ENCODE measurements at regions not wholly inside any gene's neighbourhood (a gene's known extent, or its start where the extent isn't known, plus 50 kb on each side); places are given as distances from the start of the nearest gene placed in this dataset.
"Not testable (repeated sequence)": the region's sequence is repeated elsewhere in the genome, so short reads cannot be mapped to it uniquely, and the experiment has no call there.

GRCh38 chr3:177353879-177354278, 156.6 kb upstream of the TBL1XR1 start:
- H3K27me3 Mint-ChIP-seq; H3K9me3 Mint-ChIP-seq (ENCODE audit: low read depth); H3K36me3 Mint-ChIP-seq; H3K27ac Mint-ChIP-seq; H3K4me3 Mint-ChIP-seq: not testable (repeated sequence)
- H3K4me1 Mint-ChIP-seq (ENCODE audit: low read depth): peaks cover 61% of the 10 kb centered on the region

GRCh38 chr3:177354466-177354865, 157.2 kb upstream of the TBL1XR1 start:
- H3K36me3 Mint-ChIP-seq: no peaks in the 10 kb centered on the region
- H3K4me3 Mint-ChIP-seq: no peak overlapping the region
- peaks cover 62% of the 10 kb centered on the region for H3K4me1 Mint-ChIP-seq (ENCODE audit: low read depth)
- no peak overlapping the region for H3K27ac Mint-ChIP-seq
- H3K27me3 Mint-ChIP-seq: no peaks in the 10 kb centered on the region
- no peaks in the 10 kb centered on the region for H3K9me3 Mint-ChIP-seq (ENCODE audit: low read depth)

- Mint-ChIP-seq H3K4me1 (ENCODE audit: low read depth) (peaks cover 67% of the 10 kb centered on the region), H3K27ac (peak overlapping the region; percentile 74), H3K36me3 (no peaks in the 10 kb centered on the region), H3K4me3 (no peak overlapping the region), H3K27me3 (no peaks in the 10 kb centered on the region), H3K9me3 (ENCODE audit: low read depth) (no peaks in the 10 kb centered on the region)
Observed at GRCh38 chr3:177356113-177356512, 158.8 kb upstream of the TBL1XR1 start.

- Mint-ChIP-seq H3K27ac (peak overlapping the region; percentile 97), H3K9me3 (ENCODE audit: low read depth) (no peaks in the 10 kb centered on the region), H3K4me3 (peak overlapping the region; percentile 30), H3K36me3 (no peaks in the 10 kb centered on the region), H3K4me1 (ENCODE audit: low read depth) (peaks cover 65% of the 10 kb centered on the region), H3K27me3 (no peaks in the 10 kb centered on the region)
Observed at GRCh38 chr3:177356952-177357351, 159.7 kb upstream of the TBL1XR1 start.

- Mint-ChIP-seq H3K36me3 (no peaks in the 10 kb centered on the region), H3K27ac (peak overlapping the region; percentile 97), H3K4me3 (peak overlapping the region; percentile 71), H3K27me3 (no peaks in the 10 kb centered on the region), H3K4me1 (ENCODE audit: low read depth) (peaks cover 62% of the 10 kb centered on the region), H3K9me3 (ENCODE audit: low read depth) (no peaks in the 10 kb centered on the region)
Observed at GRCh38 chr3:177357352-177358090, 160.2 kb upstream of the TBL1XR1 start.

GRCh38 chr3:177358091-177358976, 161.1 kb upstream of the TBL1XR1 start:
- Mint-ChIP-seq H3K4me1 (ENCODE audit: low read depth) (peaks cover 61% of the 10 kb centered on the region), H3K4me3 (peak overlapping the region; percentile 71), H3K9me3 (ENCODE audit: low read depth) (no peaks in the 10 kb centered on the region), H3K27me3 (no peaks in the 10 kb centered on the region), H3K36me3 (no peaks in the 10 kb centered on the region), H3K27ac (peak overlapping the region; percentile 97)

GRCh38 chr3:177358977-177359592, 161.8 kb upstream of the TBL1XR1 start:
- Mint-ChIP-seq H3K27me3 (no peaks in the 10 kb centered on the region), H3K9me3 (ENCODE audit: low read depth) (no peaks in the 10 kb centered on the region), H3K36me3 (no peaks in the 10 kb centered on the region), H3K4me1 (ENCODE audit: low read depth) (peaks cover 61% of the 10 kb centered on the region), H3K27ac (peak overlapping the region; percentile 97), H3K4me3 (peak overlapping the region; percentile 89)

- Mint-ChIP-seq H3K4me3 (peak overlapping the region; percentile 89), H3K27me3 (no peaks in the 10 kb centered on the region), H3K36me3 (no peaks in the 10 kb centered on the region), H3K27ac (peak overlapping the region; percentile 98), H3K9me3 (ENCODE audit: low read depth) (no peaks in the 10 kb centered on the region), H3K4me1 (ENCODE audit: low read depth) (peaks cover 60% of the 10 kb centered on the region)
Observed at GRCh38 chr3:177359593-177360357, 162.5 kb upstream of the TBL1XR1 start.

- H3K4me3 Mint-ChIP-seq: peak overlapping the region; percentile 89
- H3K27ac Mint-ChIP-seq: peak overlapping the region; percentile 98
- H3K27me3 Mint-ChIP-seq: no peaks in the 10 kb centered on the region
- H3K4me1 Mint-ChIP-seq (ENCODE audit: low read depth): peaks cover 54% of the 10 kb centered on the region
- no peaks in the 10 kb centered on the region for H3K9me3 Mint-ChIP-seq (ENCODE audit: low read depth)
- H3K36me3 Mint-ChIP-seq: no peaks in the 10 kb centered on the region
Observed at GRCh38 chr3:177361081-177361938, 164.0 kb upstream of the TBL1XR1 start.

- no peaks in the 10 kb centered on the region for H3K9me3 Mint-ChIP-seq (ENCODE audit: low read depth)
- no peaks in the 10 kb centered on the region for H3K36me3 Mint-ChIP-seq
- H3K4me1 Mint-ChIP-seq (ENCODE audit: low read depth): peaks cover 43% of the 10 kb centered on the region
- peak overlapping the region; percentile 36 for H3K27ac Mint-ChIP-seq
- no peaks in the 10 kb centered on the region for H3K27me3 Mint-ChIP-seq
- H3K4me3 Mint-ChIP-seq: no peak overlapping the region
Observed at GRCh38 chr3:177362626-177363025, 165.3 kb upstream of the TBL1XR1 start.

GRCh38 chr3:177364236-177364635, 167.0 kb upstream of the TBL1XR1 start:
- H3K4me3 Mint-ChIP-seq: no peak overlapping the region
- H3K4me1 Mint-ChIP-seq (ENCODE audit: low read depth): peaks cover 28% of the 10 kb centered on the region
- no peak overlapping the region for H3K27ac Mint-ChIP-seq
- no peaks in the 10 kb centered on the region for H3K27me3 Mint-ChIP-seq
- H3K9me3 Mint-ChIP-seq (ENCODE audit: low read depth): no peaks in the 10 kb centered on the region
- no peaks in the 10 kb centered on the region for H3K36me3 Mint-ChIP-seq

GRCh38 chr3:177365294-177365693, 168.0 kb upstream of the TBL1XR1 start:
- not testable (repeated sequence) for H3K27me3 Mint-ChIP-seq; H3K36me3 Mint-ChIP-seq; H3K9me3 Mint-ChIP-seq (ENCODE audit: low read depth); H3K4me3 Mint-ChIP-seq; H3K27ac Mint-ChIP-seq
- H3K4me1 Mint-ChIP-seq (ENCODE audit: low read depth): peaks cover 20% of the 10 kb centered on the region

- H3K27me3 Mint-ChIP-seq: no peaks in the 10 kb centered on the region
- H3K4me3 Mint-ChIP-seq: no peak overlapping the region
- H3K27ac Mint-ChIP-seq: no peak overlapping the region
- H3K36me3 Mint-ChIP-seq: no peaks in the 10 kb centered on the region
- peaks cover 2% of the 10 kb centered on the region for H3K4me1 Mint-ChIP-seq (ENCODE audit: low read depth)
- no peaks in the 10 kb centered on the region for H3K9me3 Mint-ChIP-seq (ENCODE audit: low read depth)
Observed at GRCh38 chr3:177367788-177368187, 170.5 kb upstream of the TBL1XR1 start.

Measured in activated naive CD8-positive, alpha-beta T cell (primary cell).